CD4-positive, alpha-beta T cell (primary cell): ENCODE measurements at regions not wholly inside any gene's neighbourhood (a gene's known extent, or its start where the extent isn't known, plus 50 kb on each side); places are given as distances from the start of the nearest gene placed in this dataset.

Source experiments
- ATAC-seq: fragments of 200-7000 bp; cut with Tn5 transposase; one replicate; pipeline ENCODE4 v1.10.0; 2022; ENCODE audit warnings: mild to moderate bottlenecking; ENCODE audit not compliant: poor library complexity
- CTCF ChIA-PET: fragments of 350-600 bp; sonication (Branson Sonifier 250); formaldehyde crosslinking; loops from one replicate; lab custom pipeline; 2021; ENCODE audit warnings: antibody characterized with exemption, inconsistent platforms; lab: Charles Lee
- POLR2A ChIA-PET: fragments of 350-600 bp; sonication (Branson Sonifier 250); formaldehyde crosslinking; loops from one replicate; lab custom pipeline; 2021; ENCODE audit warnings: antibody characterized with exemption, inconsistent platforms; lab: Charles Lee
- DNase-seq, 14 experiments: peaks; one replicate each; pipeline ENCODE4 v3.0.0-alpha.2; 2013 to 2020; ENCODE audit warnings: mixed read lengths in 2 of 14
- H3K27ac ChIP-seq, 2 donors: one replicate each; pipeline versions ENCODE4 v1.5.1 to v1.7.0; 2013; ENCODE audit warnings: low read length in 2 of 2, low read depth in 1 of 2, mild to moderate bottlenecking in 1 of 2
- H3K27me3 ChIP-seq, 2 experiments: 1 replicate in 1 of 2; 2 replicates in 1 of 2; pipeline versions ENCODE4 v1.6.1 to v1.7.0; 2013; ENCODE audit warnings: low read length in 2 of 2, control low read depth in 1 of 2, mild to moderate bottlenecking in 1 of 2, moderate library complexity in 1 of 2; ENCODE audit not compliant: insufficient read depth in 2 of 2, control insufficient read depth in 1 of 2
- H3K36me3 ChIP-seq: one replicate; pipeline ENCODE4 v1.6.1; 2013; ENCODE audit warnings: low read length, control low read depth; ENCODE audit not compliant: insufficient read depth
- H3K4me1 ChIP-seq: one replicate; pipeline ENCODE4 v1.6.1; 2013; ENCODE audit warnings: low read length, control low read depth; ENCODE audit not compliant: insufficient read depth
- H3K4me3 ChIP-seq: one replicate; pipeline ENCODE4 v1.5.1; 2013; ENCODE audit warnings: mild to moderate bottlenecking, low read length, moderate library complexity
- H3K9me3 ChIP-seq, 2 experiments: 1 replicate in 1 of 2; 2 replicates in 1 of 2; pipeline versions ENCODE4 v1.6.1 to v1.7.0; 2013; ENCODE audit warnings: low read length in 2 of 2, mild to moderate bottlenecking in 2 of 2, control low read depth in 1 of 2, moderate library complexity in 1 of 2; ENCODE audit not compliant: control insufficient read depth in 1 of 2, insufficient read depth in 1 of 2
- H3K27ac Mint-ChIP-seq: one replicate; pipeline ENCODE4 v1.8.0; 2020; ENCODE audit warnings: mixed read lengths
- H3K27me3 Mint-ChIP-seq: one replicate; pipeline ENCODE4 v1.8.0; 2021; ENCODE audit warnings: mixed read lengths
- H3K36me3 Mint-ChIP-seq: one replicate; pipeline ENCODE4 v1.8.0; 2021; ENCODE audit warnings: low read depth, mixed read lengths
- H3K4me1 Mint-ChIP-seq: one replicate; pipeline ENCODE4 v1.8.0; 2021; ENCODE audit warnings: low read depth, mixed read lengths
- H3K4me3 Mint-ChIP-seq: one replicate; pipeline ENCODE4 v1.8.0; 2020; ENCODE audit warnings: mild to moderate bottlenecking, mixed read lengths
- H3K9me3 Mint-ChIP-seq: one replicate; pipeline ENCODE4 v1.8.0; 2020; ENCODE audit warnings: mixed read lengths
- CTCF ChIP-seq: fragments of 200-600 bp; IDR thresholded peaks from one replicate; pipeline ENCODE4 v1.8.0; 2022; ENCODE audit warnings: antibody characterized with exemption, mild to moderate bottlenecking
- intact Hi-C, 2 experiments: fragments of 100-400 bp; cut with DNase I in 1 of 2; cut with micrococcal nuclease in 1 of 2; formaldehyde crosslinking; loops; one replicate each; pipeline versions ENCODE4 v1.15.1 to v1.9.0; 2023 to 2025; cut with DNase I, micrococcal nuclease

GRCh38 chr18:41537666-41538065 lies 417.4 kb upstream of the PIK3C3 start:
- ChIA-PET POLR2A (no interaction called here), CTCF (no interaction called here)
- no peaks in the 10 kb centered on the region for H3K27me3 Mint-ChIP-seq
- no peaks in the 10 kb centered on the region for H3K4me1 ChIP-seq
- ATAC-seq (no peak), DNase-seq (no peak)
- peaks cover 6% of the 10 kb centered on the region for H3K9me3 Mint-ChIP-seq
- intact Hi-C loops = no loop called here
- no peaks in the 10 kb centered on the region for H3K9me3 ChIP-seq
- H3K4me1 Mint-ChIP-seq = no peaks in the 10 kb centered on the region
- no peak overlapping the region for H3K4me3 Mint-ChIP-seq
- no peak overlapping the region for H3K27ac ChIP-seq
- no peaks in the 10 kb centered on the region for H3K27me3 ChIP-seq
- no peaks in the 10 kb centered on the region for H3K36me3 ChIP-seq
- TF ChIP-seq CTCF = no peak
- H3K4me3 ChIP-seq = no peak overlapping the region
- H3K36me3 Mint-ChIP-seq = no peaks in the 10 kb centered on the region
- no peak overlapping the region for H3K27ac Mint-ChIP-seq

GRCh38 chr18:41532344-41533086 lies 422.5 kb upstream of the PIK3C3 start:
- no peaks in the 10 kb centered on the region for H3K9me3 ChIP-seq
- Mint-ChIP-seq H3K4me1 (no peaks in the 10 kb centered on the region), H3K27me3 (no peaks in the 10 kb centered on the region), H3K4me3 (no peak overlapping the region), H3K36me3 (no peaks in the 10 kb centered on the region), H3K9me3 (peaks cover 9% of the 10 kb centered on the region), H3K27ac (no peak overlapping the region)
- H3K36me3 ChIP-seq = no peaks in the 10 kb centered on the region
- no peaks in the 10 kb centered on the region for H3K27me3 ChIP-seq
- no peak for ATAC-seq
- ChIA-PET POLR2A (no interaction called here), CTCF (no interaction called here)
- no peak for DNase-seq
- no peaks in the 10 kb centered on the region for H3K4me1 ChIP-seq
- intact Hi-C loops = no loop called here
- TF ChIP-seq CTCF = no peak
- H3K4me3 ChIP-seq = no peak overlapping the region
- no peak overlapping the region for H3K27ac ChIP-seq

GRCh38 chr18:41530970-41531369 lies 424.1 kb upstream of the PIK3C3 start:
- no peak for DNase-seq
- peaks cover 10% of the 10 kb centered on the region for H3K9me3 Mint-ChIP-seq
- no peak overlapping the region for H3K27ac ChIP-seq
- no peaks in the 10 kb centered on the region for H3K9me3 ChIP-seq
- H3K27me3 ChIP-seq = no peaks in the 10 kb centered on the region
- intact Hi-C loops = no loop called here
- no peaks in the 10 kb centered on the region for H3K4me1 Mint-ChIP-seq
- H3K27ac Mint-ChIP-seq = no peak overlapping the region
- no peak overlapping the region for H3K4me3 ChIP-seq
- POLR2A ChIA-PET = no interaction called here
- H3K36me3 ChIP-seq = no peaks in the 10 kb centered on the region
- no peaks in the 10 kb centered on the region for H3K4me1 ChIP-seq
- CTCF ChIA-PET = no interaction called here
- no peaks in the 10 kb centered on the region for H3K27me3 Mint-ChIP-seq
- H3K36me3 Mint-ChIP-seq = no peaks in the 10 kb centered on the region
- no peak for ATAC-seq
- TF ChIP-seq CTCF = no peak
- H3K4me3 Mint-ChIP-seq = no peak overlapping the region
